ENCODE measurements at regions not wholly inside any gene's neighbourhood (a gene's known extent, or its start where the extent isn't known, plus 50 kb on each side); places are given as distances from the start of the nearest gene placed in this dataset.

DNA sequence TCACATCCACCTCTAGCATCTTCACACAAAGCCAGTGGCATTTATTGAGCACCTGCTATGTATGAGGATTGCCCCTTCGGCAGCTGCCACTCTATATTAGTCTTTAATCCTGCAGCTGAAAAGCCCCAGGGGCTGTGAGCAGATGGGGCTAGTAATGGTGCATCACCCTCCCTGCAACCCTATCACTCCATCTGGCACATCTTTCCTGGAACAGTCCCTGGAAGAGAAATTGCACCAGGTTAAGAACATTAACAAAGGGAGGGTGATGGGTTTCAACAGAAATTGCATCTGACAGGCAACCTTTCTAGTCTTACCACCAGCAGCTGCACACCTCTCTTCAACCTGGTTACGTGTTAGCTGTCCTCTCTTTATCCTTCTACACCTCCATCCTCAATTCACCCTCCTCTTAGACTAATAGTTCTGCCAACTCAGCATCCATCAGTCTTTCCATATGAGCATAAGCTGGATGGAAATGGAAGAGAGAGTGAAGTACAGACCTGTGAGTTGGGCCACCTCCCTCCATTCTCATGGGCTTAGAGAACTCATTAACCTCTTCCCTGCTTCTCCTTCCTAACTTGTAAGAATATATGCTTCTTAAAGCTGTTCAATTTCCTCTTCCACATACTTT is 168.6 kb upstream of the NEBL start:
- no peak for DNase-seq (ENCODE audit: low read depth, low spot score)

DNA sequence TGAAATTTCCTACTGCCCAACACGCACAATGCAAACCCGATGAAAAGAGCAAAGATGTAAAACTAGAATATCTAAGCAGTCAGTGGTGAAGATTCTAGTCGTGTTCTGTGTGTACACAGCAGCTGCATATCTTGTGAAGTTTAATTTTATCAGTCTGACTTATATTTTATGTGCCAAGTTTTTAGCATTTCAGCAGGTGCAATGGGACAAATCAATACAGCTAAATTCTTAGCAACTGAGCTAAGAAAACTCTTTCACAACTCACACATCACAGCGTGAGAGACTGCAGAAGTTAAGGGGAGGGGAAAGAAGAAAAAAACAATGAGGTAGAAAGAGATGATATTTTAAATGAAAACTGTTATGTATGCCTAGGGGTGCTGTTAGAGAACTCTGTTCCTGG is 164.9 kb upstream of the NEBL start:
- no peak overlapping the region for H3K4me3 ChIP-seq (ENCODE audit: low read length)

More for the DNA sequence above, 168.6 kb upstream of the NEBL start:
- no peak overlapping the region for H3K4me3 ChIP-seq (ENCODE audit: low read length)

DNA sequence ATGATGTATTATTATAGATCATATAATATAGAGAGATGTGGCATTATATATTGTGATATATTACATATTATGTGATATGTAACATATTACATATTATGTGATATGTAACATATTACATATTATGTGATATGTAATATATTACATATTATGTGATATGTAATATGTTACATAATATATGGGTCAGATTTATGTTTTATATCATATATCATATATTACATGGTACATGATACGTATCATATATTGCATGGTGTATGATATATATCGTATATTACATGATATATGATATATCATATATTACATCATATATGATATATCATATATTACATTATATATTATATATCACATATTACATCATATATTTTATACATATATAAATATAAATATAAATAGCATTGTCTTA is 164.1 kb upstream of the NEBL start:
- DNase-seq (ENCODE audit: low read depth, low spot score): no peak
- H3K4me3 ChIP-seq (ENCODE audit: low read length): no peak overlapping the region

More for the DNA sequence above, 164.9 kb upstream of the NEBL start:
- DNase-seq (ENCODE audit: low read depth, low spot score): no peak

DNA sequence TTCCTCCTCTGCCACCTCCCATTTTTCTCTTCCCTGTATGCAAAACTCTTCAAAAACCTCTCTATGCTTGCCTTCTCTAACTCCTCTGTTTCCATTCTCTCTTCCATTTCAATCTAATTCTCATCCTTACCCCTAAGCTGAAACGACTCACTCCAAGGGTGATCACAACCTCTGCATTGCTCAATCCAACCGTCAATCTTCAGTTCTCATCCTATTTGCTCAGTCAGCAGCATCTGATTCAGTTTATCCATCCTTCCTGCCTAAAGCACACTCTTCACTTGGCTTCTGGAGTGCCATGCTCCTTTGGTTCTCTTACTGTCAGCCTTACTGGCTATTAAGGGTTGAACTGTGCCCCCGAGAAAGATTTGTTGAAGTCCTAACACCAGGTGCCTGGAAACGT is 163.5 kb upstream of the NEBL start:
- no peak for DNase-seq (ENCODE audit: low read depth, low spot score)

DNA sequence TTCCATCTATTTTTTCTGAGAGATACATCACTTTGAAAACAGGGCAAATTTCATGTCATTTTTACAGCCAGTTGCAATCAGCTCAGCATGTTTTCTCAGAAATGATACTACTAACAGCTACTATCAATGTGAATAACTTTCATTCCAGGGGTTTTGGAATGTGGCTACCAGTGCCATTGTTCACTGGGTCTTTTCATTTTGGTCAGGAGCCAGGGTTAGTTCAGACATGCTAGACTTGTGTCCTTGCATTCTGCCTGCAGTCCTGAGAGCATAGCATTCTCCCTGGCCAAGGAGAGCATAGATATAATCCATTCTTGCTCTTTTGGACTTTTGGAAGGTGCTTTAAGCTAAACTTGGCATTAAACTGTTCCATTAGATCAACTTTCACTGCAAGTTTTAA is 160.9 kb upstream of the NEBL start:
- H3K4me3 ChIP-seq (ENCODE audit: low read length): no peak overlapping the region
- DNase-seq (ENCODE audit: low read depth, low spot score): no peak

More for the DNA sequence above, 163.5 kb upstream of the NEBL start:
- no peak overlapping the region for H3K4me3 ChIP-seq (ENCODE audit: low read length)

DNA sequence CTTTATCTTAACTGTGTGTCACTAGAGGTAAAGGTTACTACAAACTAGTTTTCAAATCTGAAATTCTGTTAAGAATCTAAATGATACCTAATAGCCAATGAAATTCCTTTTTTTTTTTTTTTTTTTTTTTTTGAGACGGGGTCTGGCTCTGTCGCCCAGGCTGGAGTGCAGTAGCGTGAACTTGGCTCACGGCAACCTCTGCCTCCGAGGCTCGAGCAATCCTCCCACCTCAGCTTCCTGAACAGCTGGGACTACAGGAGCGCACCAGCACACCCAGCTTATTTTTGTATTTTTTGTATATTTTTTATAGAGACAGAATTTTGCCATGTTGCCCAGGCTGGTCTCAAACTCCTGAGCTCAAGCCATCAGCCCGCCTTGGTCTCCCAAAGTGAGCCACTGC is 160.3 kb upstream of the NEBL start:
- no peak for DNase-seq (ENCODE audit: low read depth, low spot score)
- H3K4me3 ChIP-seq (ENCODE audit: low read length): no peak overlapping the region

DNA sequence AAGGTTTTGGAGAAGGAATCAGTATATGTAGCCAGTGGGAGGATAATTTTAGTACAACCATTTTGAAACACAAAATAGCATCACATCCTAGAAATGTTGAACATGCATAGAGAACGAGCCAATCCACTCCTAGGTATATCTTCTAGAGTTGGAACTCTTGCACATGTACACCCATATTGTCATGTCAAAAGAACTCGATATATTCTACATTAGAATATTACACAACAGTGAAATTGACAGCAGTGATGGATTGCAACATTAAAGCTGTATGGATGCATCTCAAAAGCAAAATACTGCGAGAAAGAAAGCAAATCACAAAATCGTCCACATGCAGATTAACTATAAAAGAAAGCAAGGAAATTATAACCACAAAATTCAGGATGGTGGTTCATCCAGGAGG is 159.3 kb upstream of the NEBL start:
- no peak overlapping the region for H3K4me3 ChIP-seq (ENCODE audit: low read length)
- DNase-seq (ENCODE audit: low read depth, low spot score): no peak

DNA sequence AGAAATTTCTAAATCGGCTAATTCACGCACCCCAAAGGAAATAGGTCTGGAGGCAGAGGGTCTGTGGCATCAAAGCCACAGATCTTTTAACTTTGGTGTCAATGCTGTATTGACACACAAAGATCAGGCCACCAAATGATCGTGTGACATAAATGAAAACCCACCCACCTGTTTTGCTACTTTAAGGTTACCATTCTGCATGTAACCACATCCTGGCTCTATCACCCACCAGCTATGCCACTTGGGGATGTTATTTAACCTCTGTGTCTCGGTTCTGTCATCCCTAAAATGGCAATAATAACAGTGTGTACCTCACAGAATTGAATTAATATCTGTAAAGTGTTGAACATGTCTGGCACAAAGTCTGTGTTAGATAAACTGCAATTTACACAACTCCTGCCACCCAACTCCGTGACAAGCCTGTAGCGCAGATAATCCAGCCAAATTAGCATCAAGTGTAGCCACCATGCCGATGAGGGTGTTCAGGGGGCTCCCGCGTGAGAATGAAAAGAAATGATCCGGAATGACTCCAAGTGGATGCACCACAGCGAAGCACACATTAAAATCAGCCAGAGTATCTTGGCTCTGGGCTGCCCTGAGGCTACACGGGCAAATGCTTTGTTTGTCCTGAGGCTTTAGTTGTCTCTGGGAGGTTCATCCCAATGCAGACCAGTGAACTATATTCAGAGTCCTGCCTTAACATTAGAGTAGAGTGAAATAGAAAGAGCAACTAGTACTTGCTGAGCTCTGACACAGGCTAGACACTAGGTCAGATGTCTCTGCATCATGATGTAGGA is 158.4 kb upstream of the NEBL start:
- peak; percentile 32 for DNase-seq (ENCODE audit: low read depth, low spot score)
- no peak overlapping the region for H3K4me3 ChIP-seq (ENCODE audit: low read length)

DNA sequence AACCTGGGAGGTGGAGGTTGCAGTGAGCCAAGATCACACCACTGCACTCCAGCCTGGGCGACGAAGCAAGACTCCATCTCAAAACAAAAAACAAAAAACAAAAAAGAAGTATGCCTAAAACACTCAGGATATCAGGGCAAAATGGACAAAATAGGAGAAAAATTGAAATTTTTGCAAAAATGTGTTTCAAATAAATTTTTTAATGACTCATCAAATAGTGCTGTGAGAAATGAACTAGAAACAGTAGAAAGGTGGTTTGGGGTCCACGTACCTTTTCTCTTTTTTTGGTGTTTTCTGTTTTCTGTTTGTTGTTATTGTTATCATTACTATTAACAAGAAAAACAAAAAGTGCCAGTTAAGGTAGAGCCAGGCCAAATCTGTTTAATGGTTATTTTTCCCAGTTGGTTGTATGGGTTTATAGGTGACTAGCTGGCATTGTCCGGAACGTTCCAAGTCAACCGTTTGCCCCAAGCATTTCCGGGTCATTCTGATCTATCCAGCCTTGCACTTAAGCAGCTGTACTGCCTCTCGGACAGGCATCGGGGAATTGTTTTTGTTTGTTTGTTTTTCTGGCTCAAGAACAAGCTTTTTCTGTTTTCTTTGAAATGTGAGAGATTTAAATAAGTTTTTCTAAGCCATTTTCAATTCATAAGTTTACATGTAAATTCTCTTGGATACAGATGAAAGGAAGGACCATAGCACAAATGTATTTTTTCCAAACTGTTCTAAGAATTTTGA is 157.0 kb upstream of the NEBL start:
- DNase-seq (ENCODE audit: low read depth, low spot score): no peak
- H3K4me3 ChIP-seq (ENCODE audit: low read length): no peak overlapping the region

DNA sequence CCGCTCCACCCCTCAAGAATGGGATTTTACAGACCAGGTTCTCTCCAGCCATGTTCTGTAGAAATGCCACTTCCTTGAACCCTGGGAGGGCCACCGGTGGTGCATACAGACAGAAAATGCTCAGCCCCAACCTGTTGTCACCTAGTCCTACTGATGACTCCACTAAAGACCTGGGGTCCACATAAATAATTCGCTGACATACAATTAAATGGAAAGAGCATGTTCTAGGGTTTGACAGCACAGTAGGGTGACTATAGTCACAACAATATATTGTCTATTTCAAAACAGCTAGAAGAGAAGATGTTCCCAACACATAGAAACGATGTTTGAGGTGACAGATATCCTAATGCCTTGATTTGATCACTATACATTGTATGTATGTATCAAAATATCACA is 155.6 kb upstream of the NEBL start:
- no peak overlapping the region for H3K4me3 ChIP-seq (ENCODE audit: low read length)
- DNase-seq (ENCODE audit: low read depth, low spot score): no peak

DNA sequence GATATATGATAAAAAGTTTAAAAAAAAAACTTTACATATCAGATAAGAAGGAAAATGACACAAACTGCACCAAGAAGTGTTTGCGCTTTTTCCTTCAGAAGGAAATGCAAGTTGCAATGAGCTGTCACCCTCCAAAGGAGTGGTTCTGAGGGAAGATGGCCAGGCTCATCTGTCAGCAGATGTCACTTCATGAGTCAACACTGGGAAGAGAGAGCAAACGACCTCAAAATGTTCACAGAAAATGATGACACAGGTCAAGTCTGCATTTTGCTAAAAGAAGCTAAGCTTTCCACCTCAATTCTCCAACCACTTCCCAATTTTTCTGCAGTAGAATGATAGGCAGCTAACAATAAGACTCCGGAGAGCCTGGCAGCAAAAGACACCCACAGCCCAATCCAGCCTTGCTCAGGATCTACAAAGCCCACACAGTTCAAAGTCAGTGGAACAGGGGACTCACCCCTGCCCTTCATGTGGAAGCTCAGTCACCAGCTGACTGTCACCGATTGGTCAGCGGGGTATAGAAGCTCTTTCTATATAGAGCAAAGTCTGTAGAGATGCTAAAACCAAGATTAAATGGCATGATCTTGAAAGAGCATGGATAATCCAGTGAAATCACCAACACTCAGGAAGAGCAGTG is 155.1 kb upstream of the NEBL start:
- no peak for DNase-seq (ENCODE audit: low read depth, low spot score)
- no peak overlapping the region for H3K4me3 ChIP-seq (ENCODE audit: low read length)

DNA sequence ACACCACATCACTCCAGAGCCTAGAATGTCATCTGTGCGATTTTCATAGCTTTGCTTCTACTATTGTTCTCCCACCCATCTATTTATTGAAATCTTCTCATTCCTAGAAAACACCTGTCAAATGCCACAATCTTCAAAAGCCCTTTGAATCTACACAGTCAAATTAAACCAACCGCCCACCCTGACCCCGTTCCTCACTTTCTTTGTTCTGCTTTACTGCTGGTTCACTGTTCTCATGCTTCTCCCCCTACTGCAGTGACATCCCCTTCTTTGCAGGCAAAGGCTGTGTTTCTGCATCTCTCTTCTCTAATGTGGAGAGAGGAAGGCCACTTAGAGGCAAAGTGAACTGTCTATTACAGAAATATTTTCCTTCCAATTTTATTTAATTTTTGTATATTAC is 152.4 kb upstream of the NEBL start:
- no peak overlapping the region for H3K4me3 ChIP-seq (ENCODE audit: low read length)
- DNase-seq (ENCODE audit: low read depth, low spot score): peak; percentile 5

DNA sequence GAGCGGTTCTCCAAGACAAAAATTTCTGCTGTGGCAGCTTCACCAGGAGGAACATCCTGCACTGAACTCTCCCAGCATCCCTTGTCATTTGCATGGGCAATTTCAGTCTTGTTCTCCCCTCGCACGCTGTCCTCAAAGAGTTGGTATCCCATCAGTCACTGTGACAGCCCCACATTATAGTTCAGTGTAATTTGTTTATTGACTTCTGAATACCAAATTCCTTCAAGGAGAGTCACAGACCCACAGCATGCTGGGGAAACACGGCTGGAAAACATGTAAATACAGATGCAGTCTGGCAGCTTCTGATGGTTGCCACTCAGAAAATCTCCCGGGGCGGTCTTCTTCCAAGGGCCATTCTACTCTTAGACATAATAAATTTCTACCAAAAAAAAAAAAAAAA is 151.0 kb upstream of the NEBL start:
- no peak for DNase-seq (ENCODE audit: low read depth, low spot score)
- no peak overlapping the region for H3K4me3 ChIP-seq (ENCODE audit: low read length)

DNA sequence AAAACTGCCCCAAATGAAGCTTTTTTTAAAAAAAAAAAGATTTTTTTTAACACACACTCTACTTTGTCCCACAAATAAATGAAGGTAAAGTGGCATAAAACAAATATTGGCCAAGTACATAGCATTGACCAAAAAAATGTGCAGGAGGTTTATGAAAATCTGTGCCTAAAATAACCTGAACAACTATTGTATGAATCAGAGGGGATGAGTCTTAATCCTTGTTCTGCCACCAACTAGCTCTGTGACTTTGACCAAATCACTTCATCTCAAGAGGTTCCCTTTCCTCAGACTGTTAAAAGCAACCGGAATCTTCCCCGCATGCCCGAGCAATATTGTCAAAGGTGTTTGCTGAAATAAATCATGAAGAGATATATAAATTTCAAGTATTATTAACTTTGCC is 150.4 kb upstream of the NEBL start:
- DNase-seq (ENCODE audit: low read depth, low spot score): no peak
- H3K4me3 ChIP-seq (ENCODE audit: low read length): no peak overlapping the region

DNA sequence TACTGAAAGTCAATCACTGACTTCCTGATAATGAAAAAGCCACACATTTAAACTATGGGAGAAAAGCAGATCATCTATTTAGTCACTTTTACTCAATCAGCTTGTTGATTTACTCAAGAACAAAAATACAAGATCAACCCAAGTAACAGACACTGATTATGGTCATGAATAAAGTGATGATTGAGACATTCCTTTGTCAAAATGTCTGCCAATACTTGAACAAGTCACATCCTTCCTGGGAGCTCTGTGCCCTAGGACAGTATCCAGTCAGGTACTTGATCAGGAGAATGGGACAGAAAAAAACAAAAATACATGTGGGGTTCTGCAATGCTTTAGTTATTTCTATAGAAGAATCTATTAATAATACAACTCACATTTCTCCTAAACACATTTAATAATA is 150.0 kb upstream of the NEBL start:
- no peak for DNase-seq (ENCODE audit: low read depth, low spot score)
- no peak overlapping the region for H3K4me3 ChIP-seq (ENCODE audit: low read length)

DNA sequence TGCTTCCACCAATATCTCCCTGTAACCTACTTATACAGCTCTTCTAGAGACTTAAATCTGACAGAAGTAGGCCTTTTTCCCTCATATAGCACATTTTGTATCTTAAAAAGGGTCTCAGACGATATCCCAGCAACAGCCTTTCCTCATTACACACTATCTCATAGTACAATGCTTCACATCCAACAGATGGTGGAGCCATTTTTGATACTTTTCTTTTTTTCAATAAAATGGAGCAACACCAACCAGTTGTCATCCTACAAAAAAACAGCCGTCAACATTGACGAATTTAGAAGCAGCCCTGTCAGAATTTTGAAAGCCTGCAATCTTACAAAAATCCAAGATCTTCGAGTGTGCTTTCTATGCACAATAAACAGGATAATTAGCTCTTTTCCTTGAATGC is 145.9 kb upstream of the NEBL start:
- no peak overlapping the region for H3K4me3 ChIP-seq (ENCODE audit: low read length)
- no peak for DNase-seq (ENCODE audit: low read depth, low spot score)

DNA sequence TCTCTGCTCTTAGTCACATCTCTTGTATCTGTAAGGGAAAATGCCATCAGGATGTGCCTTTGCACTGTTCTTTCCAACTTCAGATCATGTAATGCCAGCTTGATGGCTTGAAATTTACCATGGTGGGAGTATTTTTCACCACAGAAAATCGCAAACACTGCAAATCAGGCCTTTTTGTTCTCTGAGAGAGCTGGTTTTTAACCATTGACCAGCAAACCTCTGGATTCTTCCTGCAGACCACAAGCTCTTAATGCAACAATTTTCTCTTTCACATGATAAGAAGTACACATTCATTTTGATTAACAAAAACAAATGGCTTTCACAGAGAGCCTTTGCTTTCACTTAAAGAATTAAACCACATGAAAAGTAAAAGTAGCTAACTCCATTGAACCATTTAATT is 145.4 kb upstream of the NEBL start:
- H3K4me3 ChIP-seq (ENCODE audit: low read length): no peak overlapping the region
- no peak for DNase-seq (ENCODE audit: low read depth, low spot score)

DNA sequence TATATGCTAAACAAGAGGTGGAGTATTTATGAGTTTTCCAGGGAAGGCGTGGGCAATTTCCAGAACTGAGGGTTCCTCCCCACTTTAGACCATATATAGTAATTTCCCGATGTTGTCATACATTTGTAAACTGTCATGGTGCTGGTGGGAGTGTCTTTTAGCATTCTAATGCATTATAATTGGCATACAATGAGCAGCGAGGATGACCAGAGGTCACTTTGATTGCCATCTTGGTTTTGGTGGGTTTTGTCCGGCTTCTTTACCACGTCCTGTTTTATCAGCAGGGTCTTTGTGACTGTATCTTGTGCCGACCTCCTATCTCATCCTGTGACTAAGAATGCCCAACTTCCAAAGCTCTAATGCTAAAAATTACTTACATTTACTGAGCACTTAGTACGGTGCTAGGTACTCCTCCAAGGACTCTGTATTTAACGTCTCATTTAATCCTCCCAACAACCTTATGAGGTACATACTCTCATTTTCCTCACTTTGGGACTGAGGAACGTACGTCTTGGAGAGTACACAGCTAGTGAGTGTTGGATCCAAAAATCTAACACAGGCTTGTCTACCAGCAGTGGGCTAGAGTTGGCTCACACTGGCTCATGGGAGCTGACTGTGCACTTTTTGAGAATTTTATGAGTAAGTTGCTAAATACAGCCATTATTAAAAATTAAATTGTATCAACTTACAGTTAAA is 144.8 kb upstream of the NEBL start:
- DNase-seq (ENCODE audit: low read depth, low spot score): no peak
- no peak overlapping the region for H3K4me3 ChIP-seq (ENCODE audit: low read length)

DNA sequence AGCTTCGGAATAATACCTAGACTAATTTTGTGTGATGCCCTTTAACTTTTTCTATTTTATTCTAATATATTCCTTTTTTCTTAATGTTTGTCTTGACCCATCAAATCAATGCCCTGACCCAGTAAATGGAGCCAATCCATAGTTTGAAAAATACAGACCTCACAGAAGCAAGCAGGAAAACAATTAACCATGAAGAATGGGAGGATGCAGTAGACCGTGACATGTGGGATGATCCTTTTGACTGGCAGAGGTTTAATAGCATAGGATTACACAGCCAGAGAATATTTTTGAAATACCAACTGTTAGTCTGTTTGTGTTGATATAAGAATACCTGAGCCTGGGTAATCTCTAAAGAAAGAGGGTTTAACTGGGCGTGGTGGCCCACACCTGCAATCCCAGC is 142.6 kb upstream of the NEBL start:
- no peak for DNase-seq (ENCODE audit: low read depth, low spot score)
- H3K4me3 ChIP-seq (ENCODE audit: low read length): no peak overlapping the region

All from Jurkat, Clone E6-1 (cell line).